GM21576 (cell line): ENCODE measurements at regions not wholly inside any gene's neighbourhood (a gene's known extent, or its start where the extent isn't known, plus 50 kb on each side); places are given as distances from the start of the nearest gene placed in this dataset.

Experiments used
- ATAC-seq: cut with Tn5 transposase; IDR thresholded peaks from one replicate; pipeline ENCODE4 v1.9.1; 2021; ENCODE audit warnings: mild to moderate bottlenecking, moderate library complexity; ENCODE audit not compliant: unreplicated experiment

DNA sequence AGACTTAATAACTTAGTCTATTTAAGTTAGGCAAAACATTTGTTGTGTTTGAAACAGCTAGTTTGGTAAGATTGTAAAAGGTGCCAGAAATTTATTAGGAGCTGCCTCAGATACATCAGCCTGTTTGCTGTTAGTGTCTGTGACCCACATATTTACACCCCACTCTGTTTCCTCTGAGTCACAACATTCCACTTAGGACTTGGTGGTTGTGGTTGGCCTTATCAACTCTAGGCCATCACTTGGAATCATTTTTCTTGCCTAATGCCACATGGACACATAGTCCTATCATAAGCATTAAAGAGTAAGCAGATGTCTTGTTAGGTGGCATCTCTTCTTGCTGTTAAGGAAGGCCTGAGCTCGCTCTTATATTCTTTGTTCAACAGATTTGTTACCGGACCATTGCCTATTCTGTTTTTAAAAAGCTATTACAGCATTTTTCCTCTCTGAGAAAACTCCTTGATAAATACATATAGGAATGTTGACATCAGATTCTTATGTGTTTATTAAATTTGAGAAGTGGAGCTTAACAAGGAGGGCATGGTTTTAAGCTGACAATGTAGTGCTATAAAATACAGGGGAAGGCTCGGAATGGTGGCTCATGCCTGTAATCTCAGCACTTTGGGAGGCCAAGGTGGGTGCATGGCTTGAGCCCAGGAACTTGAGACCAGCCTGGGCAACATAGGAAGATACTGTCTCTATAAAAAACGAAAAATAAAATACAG, 51.2 kb upstream of the PGRMC2 start:
- ATAC-seq = no peak

DNA sequence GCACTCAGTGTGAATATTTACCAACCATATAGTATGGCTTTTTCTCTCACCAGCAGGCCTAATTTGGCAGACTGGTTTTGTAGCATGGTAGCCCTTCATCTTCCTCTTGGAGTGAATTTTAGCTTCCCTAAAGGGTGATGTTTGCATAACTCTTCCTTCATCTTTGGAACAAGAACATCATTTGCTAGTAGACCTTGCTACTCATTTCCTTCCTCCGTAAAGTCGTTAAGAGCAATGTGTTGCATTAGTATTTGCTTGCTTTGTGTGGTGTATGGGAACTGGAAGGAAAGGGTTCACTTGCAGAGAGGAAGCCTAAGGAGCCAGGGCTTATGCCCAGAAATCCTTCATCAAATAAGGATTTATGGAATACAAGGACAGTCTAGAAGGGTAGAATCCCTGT, 50.2 kb upstream of the PGRMC2 start:
- ATAC-seq = no peak
